OCI-LY1 (cell line): ENCODE measurements at regions not wholly inside any gene's neighbourhood (a gene's known extent, or its start where the extent isn't known, plus 50 kb on each side); places are given as distances from the start of the nearest gene placed in this dataset.

ENCODE experiments used
- H2AFZ ChIP-seq: fragments of 200-600 bp; sonication (generic), shearing (Covaris generic); 2 replicates; pipeline ENCODE4 v1.6.0; 2014; ENCODE audit warnings: antibody characterized with exemption, mild to moderate bottlenecking, low read length
- H3F3A ChIP-seq: fragments of 200-600 bp; sonication (generic), shearing (Covaris generic); 2 replicates; pipeline ENCODE4 v1.6.0; 2014; ENCODE audit warnings: mild to moderate bottlenecking, antibody characterized with exemption, low read length, moderate library complexity; ENCODE audit not compliant: insufficient read depth
- H3K27ac ChIP-seq: fragments of 200-600 bp; sonication (generic); 2 replicates; pipeline ENCODE4 v1.5.1; 2014; ENCODE audit warnings: low read length, mixed run types, mild to moderate bottlenecking, low read depth; ENCODE audit not compliant: poor library complexity, severe bottlenecking
- H3K27me3 ChIP-seq: fragments of 200-600 bp; sonication (generic); 2 replicates; pipeline ENCODE4 v1.6.0; 2014; ENCODE audit warnings: antibody characterized with exemption, mild to moderate bottlenecking, low read length, moderate library complexity; ENCODE audit not compliant: insufficient read depth
- H3K36me3 ChIP-seq: fragments of 200-600 bp; sonication (generic); 2 replicates; pipeline ENCODE4 v1.6.1; 2014; ENCODE audit warnings: mild to moderate bottlenecking, antibody characterized with exemption, low read length, moderate library complexity, mixed read lengths; ENCODE audit not compliant: insufficient read depth
- H3K4me1 ChIP-seq: fragments of 200-600 bp; sonication (generic); 2 replicates; pipeline ENCODE4 v1.5.1; 2014; ENCODE audit warnings: mild to moderate bottlenecking, low read length, moderate library complexity; ENCODE audit not compliant: insufficient read depth, severe bottlenecking
- H3K4me2 ChIP-seq: fragments of 200-600 bp; sonication (generic), shearing (Covaris generic); 2 replicates; pipeline ENCODE4 v1.6.1; 2014; ENCODE audit warnings: low read length
- H3K4me3 ChIP-seq: fragments of 200-600 bp; sonication (generic); 2 replicates; pipeline ENCODE4 v1.5.1; 2014; ENCODE audit warnings: low read length, low read depth, mild to moderate bottlenecking, mixed read lengths; ENCODE audit not compliant: poor library complexity, severe bottlenecking
- H3K79me2 ChIP-seq: fragments of 200-600 bp; shearing (Covaris generic); 2 replicates; pipeline ENCODE4 v1.6.1; 2016; ENCODE audit warnings: mixed run types, low read length, mixed read lengths; ENCODE audit not compliant: insufficient read depth
- H3K9ac ChIP-seq: fragments of 200-600 bp; sonication (generic), shearing (Covaris generic); 2 replicates; pipeline ENCODE4 v1.6.1; 2014; ENCODE audit warnings: mild to moderate bottlenecking, low read length, mixed read lengths
- H3K9me2 ChIP-seq: fragments of 200-600 bp; sonication (generic), shearing (Covaris generic); 2 replicates; pipeline ENCODE4 v1.6.1; 2014; ENCODE audit warnings: low read depth, mild to moderate bottlenecking, low read length, mixed read lengths
- H3K9me3 ChIP-seq: fragments of 200-600 bp; shearing (Covaris generic); 2 replicates; pipeline ENCODE4 v1.6.1; 2014; ENCODE audit warnings: low read length, mixed read lengths
- H4K20me1 ChIP-seq: fragments of 200-600 bp; sonication (generic), shearing (Covaris generic); 2 replicates; pipeline ENCODE4 v1.6.0; 2016; ENCODE audit warnings: mild to moderate bottlenecking, low read length; ENCODE audit not compliant: insufficient read depth
- EZH2 ChIP-seq: fragments of 200-600 bp; sonication (generic), shearing (Covaris generic); IDR thresholded peaks from 2 replicates; pipeline ENCODE4 v1.8.0; 2017; ENCODE audit warnings: borderline replicate concordance, mixed run types, mild to moderate bottlenecking, antibody characterized with exemption, low read length, moderate library complexity, mixed read lengths
- TF ChIP-seq, protein P1 (sequence below): fragments of 200-600 bp; sonication (generic), shearing (Covaris generic); IDR thresholded peaks from 2 replicates; pipeline ENCODE4 v1.5.1; 2017; ENCODE audit warnings: mild to moderate bottlenecking, antibody characterized with exemption, low read length, moderate library complexity, mixed read lengths

DNA sequence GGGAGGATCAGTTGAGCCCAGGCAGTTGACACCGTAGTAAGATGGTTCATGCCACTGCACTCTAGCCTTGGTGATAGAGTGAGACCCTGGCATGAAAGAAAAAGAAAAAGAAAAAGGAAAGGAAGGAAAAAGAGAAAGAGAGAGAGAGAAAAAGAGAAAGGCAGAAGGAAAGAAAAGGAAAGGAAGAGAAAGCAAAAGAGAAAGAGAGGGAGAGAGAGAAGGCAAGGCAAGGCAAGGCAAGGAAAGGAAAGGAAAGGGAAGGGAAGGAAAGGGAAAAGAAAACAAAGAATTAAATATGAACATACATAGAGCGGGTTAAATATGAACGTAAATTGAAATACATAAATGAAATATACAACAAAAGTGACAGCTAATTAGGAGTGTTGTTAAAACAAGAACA lies 167.5 kb upstream of the SETBP1 start:
- no peak overlapping the region for H3K4me3 ChIP-seq
- no peaks in the 10 kb centered on the region for H3K27me3 ChIP-seq
- H4K20me1 ChIP-seq = no peaks in the 10 kb centered on the region
- H3K79me2 ChIP-seq = no peaks in the 10 kb centered on the region
- no peak overlapping the region for H3K4me2 ChIP-seq
- no peaks in the 10 kb centered on the region for H3K9me3 ChIP-seq
- H3K4me1 ChIP-seq = no peaks in the 10 kb centered on the region
- H3K9ac ChIP-seq = no peak overlapping the region
- H3K27ac ChIP-seq = no peak overlapping the region
- H3K9me2 ChIP-seq = no peaks in the 10 kb centered on the region
- H3F3A ChIP-seq = no peaks in the 10 kb centered on the region
- H3K36me3 ChIP-seq = no peaks in the 10 kb centered on the region
- no peak overlapping the region for H2AFZ ChIP-seq
- TF ChIP-seq EZH2 = no peak
- TF ChIP-seq, protein P1, sequence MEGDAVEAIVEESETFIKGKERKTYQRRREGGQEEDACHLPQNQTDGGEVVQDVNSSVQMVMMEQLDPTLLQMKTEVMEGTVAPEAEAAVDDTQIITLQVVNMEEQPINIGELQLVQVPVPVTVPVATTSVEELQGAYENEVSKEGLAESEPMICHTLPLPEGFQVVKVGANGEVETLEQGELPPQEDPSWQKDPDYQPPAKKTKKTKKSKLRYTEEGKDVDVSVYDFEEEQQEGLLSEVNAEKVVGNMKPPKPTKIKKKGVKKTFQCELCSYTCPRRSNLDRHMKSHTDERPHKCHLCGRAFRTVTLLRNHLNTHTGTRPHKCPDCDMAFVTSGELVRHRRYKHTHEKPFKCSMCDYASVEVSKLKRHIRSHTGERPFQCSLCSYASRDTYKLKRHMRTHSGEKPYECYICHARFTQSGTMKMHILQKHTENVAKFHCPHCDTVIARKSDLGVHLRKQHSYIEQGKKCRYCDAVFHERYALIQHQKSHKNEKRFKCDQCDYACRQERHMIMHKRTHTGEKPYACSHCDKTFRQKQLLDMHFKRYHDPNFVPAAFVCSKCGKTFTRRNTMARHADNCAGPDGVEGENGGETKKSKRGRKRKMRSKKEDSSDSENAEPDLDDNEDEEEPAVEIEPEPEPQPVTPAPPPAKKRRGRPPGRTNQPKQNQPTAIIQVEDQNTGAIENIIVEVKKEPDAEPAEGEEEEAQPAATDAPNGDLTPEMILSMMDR = no peak

DNA sequence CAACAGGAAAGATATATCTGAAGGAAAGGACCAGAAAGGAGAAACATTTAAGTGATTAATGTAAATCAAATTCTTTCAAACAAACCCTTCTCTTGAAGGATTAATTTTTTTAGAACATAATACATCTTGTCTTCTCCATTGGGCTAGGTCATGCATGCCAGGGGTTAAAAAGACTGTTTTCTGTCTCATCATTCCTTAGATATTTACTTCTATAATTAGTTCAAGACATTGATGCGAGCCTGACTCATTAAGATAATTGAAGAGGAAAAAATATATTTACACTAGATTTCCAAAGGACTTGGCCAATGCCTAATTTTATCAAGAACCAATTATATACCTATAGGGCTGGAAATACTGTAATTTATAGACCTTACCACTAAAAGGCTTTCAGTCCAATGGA lies 166.6 kb upstream of the SETBP1 start:
- Histone ChIP-seq H3F3A (no peaks in the 10 kb centered on the region), H3K4me3 (no peak overlapping the region), H4K20me1 (no peaks in the 10 kb centered on the region), H3K4me2 (no peak overlapping the region), H3K4me1 (no peaks in the 10 kb centered on the region), H3K9me3 (no peaks in the 10 kb centered on the region), H3K79me2 (no peaks in the 10 kb centered on the region), H3K36me3 (no peaks in the 10 kb centered on the region), H3K9ac (no peak overlapping the region), H2AFZ (no peak overlapping the region), H3K27me3 (no peaks in the 10 kb centered on the region), H3K9me2 (no peaks in the 10 kb centered on the region), H3K27ac (no peak overlapping the region)
- no peak for TF ChIP-seq EZH2
- TF ChIP-seq, protein P1 = no peak

DNA sequence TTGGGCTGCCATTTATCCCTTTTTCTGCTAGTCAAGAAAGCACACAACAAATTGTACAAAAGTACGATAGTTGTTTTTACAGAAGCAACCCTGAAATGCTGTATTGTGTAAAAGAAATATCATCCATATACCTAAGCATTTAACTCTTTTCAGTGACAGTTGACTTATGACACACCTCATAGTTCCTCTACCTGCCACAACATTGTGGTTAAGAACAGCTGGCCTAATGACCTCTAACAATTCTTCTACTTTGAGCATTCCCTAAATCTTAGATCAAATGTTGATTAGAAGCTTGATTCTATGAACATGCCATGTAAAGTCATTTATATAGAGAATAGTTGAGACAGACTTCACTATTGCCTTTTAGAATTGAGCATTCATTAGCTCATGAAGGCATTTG lies 165.9 kb upstream of the SETBP1 start:
- no peak overlapping the region for H3K27ac ChIP-seq
- TF ChIP-seq EZH2 = no peak
- TF ChIP-seq, protein P1 = no peak
- H3K36me3 ChIP-seq = no peaks in the 10 kb centered on the region
- H3K4me3 ChIP-seq = no peak overlapping the region
- H3K9ac ChIP-seq = no peak overlapping the region
- H3K4me2 ChIP-seq = no peak overlapping the region
- no peaks in the 10 kb centered on the region for H3F3A ChIP-seq
- H2AFZ ChIP-seq = no peak overlapping the region
- H3K79me2 ChIP-seq = no peaks in the 10 kb centered on the region
- no peaks in the 10 kb centered on the region for H3K4me1 ChIP-seq
- no peaks in the 10 kb centered on the region for H3K27me3 ChIP-seq
- H3K9me2 ChIP-seq = no peaks in the 10 kb centered on the region
- no peaks in the 10 kb centered on the region for H4K20me1 ChIP-seq
- no peaks in the 10 kb centered on the region for H3K9me3 ChIP-seq
